ENCODE measurements at regions not wholly inside any gene's neighbourhood (a gene's known extent, or its start where the extent isn't known, plus 50 kb on each side); places are given as distances from the start of the nearest gene placed in this dataset.

- TF ChIP-seq CTCF (IDR thresholded peaks at IDR 0.05; ENCODE audit: low read depth, low read length) (no peak), EZH2phosphoT487 (IDR thresholded peaks at IDR 0.05; ENCODE audit: low read depth) (no peak)
These were observed 698.3 kb downstream of the HDGFL1 start for GRCh38 chr6:23267651-23268050.

All from OCI-LY3 (cell line).